ENCODE measurements at regions not wholly inside any gene's neighbourhood (a gene's known extent, or its start where the extent isn't known, plus 50 kb on each side); places are given as distances from the start of the nearest gene placed in this dataset.

DNA sequence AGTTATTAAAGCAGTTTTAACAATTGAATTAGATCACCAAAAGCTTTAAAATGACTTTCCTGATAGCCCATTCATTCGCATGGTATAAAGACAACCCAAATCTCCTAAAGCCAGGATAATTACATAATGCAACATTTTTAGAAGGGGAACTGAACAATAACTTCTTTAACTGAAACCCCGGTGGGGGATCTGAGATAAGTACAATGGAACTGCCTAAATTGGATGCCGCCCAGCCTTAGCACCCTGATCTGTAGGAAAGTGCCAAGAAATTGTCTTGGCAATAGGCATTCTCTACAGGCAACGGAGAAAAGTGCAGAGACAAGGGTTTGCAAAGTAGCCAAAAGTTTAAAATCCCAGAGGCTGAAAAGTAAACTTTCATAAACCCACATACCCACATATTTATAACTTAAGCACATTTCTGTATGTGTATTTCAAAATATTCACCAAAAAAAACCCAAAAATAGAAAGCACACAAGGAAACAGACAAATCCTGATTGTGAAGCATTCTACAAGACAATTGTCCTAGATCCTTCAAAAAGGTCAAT, 98.8 kb upstream of the BEND6 start:
- DNase-seq (ENCODE audit: insufficient read length, low spot score, missing footprints): no peak
- no peak overlapping the region for H3K27ac ChIP-seq (ENCODE audit: low read depth, low read length)
- no peaks in the 10 kb centered on the region for H3K27me3 ChIP-seq (ENCODE audit: insufficient read depth, low read length)
- no peaks in the 10 kb centered on the region for H4K20me1 ChIP-seq (ENCODE audit: insufficient read depth, low read length)
- H3K4me1 ChIP-seq (ENCODE audit: insufficient read depth, low read length): peaks cover 28% of the 10 kb centered on the region
- H3K36me3 ChIP-seq (ENCODE audit: insufficient read depth, low read length): no peaks in the 10 kb centered on the region
- no peak overlapping the region for H2AFZ ChIP-seq (ENCODE audit: low read length)
- H3K4me2 ChIP-seq (ENCODE audit: insufficient read depth, low read length): peak overlapping the region; percentile 14
- peaks cover 47% of the 10 kb centered on the region for H3K79me2 ChIP-seq (ENCODE audit: insufficient read depth, low read length)
- H3K9me3 ChIP-seq (ENCODE audit: low read depth, low read length): no peaks in the 10 kb centered on the region
- TF ChIP-seq, protein P1, sequence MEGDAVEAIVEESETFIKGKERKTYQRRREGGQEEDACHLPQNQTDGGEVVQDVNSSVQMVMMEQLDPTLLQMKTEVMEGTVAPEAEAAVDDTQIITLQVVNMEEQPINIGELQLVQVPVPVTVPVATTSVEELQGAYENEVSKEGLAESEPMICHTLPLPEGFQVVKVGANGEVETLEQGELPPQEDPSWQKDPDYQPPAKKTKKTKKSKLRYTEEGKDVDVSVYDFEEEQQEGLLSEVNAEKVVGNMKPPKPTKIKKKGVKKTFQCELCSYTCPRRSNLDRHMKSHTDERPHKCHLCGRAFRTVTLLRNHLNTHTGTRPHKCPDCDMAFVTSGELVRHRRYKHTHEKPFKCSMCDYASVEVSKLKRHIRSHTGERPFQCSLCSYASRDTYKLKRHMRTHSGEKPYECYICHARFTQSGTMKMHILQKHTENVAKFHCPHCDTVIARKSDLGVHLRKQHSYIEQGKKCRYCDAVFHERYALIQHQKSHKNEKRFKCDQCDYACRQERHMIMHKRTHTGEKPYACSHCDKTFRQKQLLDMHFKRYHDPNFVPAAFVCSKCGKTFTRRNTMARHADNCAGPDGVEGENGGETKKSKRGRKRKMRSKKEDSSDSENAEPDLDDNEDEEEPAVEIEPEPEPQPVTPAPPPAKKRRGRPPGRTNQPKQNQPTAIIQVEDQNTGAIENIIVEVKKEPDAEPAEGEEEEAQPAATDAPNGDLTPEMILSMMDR (IDR thresholded peaks at IDR 0.05; ENCODE audit: extremely low read depth, low read depth, low read length): no peak
- no peak overlapping the region for H3K4me3 ChIP-seq (ENCODE audit: insufficient read depth, low read length)

DNA sequence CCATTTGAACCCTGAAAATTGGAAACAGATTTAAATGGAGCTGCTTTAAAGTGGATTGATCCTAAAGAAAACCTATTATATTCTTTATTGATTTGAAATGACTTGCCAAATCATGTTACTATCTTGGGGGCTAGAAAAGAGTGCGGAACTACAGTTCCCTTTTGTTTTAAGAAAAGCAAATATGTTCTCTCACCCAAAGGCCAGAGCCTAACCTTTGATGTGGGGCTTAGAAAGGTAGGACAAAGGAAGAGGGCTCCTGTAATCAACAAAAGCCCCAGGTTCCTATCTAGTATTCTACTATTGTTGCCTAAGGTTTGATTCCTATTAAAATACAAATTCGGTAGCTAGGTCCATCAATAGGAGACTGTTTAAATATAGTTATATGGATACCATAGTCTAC, 100.8 kb upstream of the BEND6 start:
- Histone ChIP-seq H3K27me3 (ENCODE audit: insufficient read depth, low read length) (no peaks in the 10 kb centered on the region), H3K4me3 (ENCODE audit: insufficient read depth, low read length) (no peak overlapping the region), H4K20me1 (ENCODE audit: insufficient read depth, low read length) (no peaks in the 10 kb centered on the region), H3K9me3 (ENCODE audit: low read depth, low read length) (no peaks in the 10 kb centered on the region), H3K79me2 (ENCODE audit: insufficient read depth, low read length) (peaks cover 62% of the 10 kb centered on the region), H3K4me1 (ENCODE audit: insufficient read depth, low read length) (peaks cover 40% of the 10 kb centered on the region), H2AFZ (ENCODE audit: low read length) (no peak overlapping the region), H3K4me2 (ENCODE audit: insufficient read depth, low read length) (no peak overlapping the region), H3K36me3 (ENCODE audit: insufficient read depth, low read length) (no peaks in the 10 kb centered on the region), H3K27ac (ENCODE audit: low read depth, low read length) (no peak overlapping the region)
- DNase-seq (ENCODE audit: insufficient read length, low spot score, missing footprints): no peak
- TF ChIP-seq, protein P1 (IDR thresholded peaks at IDR 0.05; ENCODE audit: extremely low read depth, low read depth, low read length): no peak

- peaks cover 59% of the 10 kb centered on the region for H3K79me2 ChIP-seq (ENCODE audit: insufficient read depth, low read length)
- TF ChIP-seq, protein P1 (IDR thresholded peaks at IDR 0.05; ENCODE audit: extremely low read depth, low read depth, low read length): no peak
- H4K20me1 ChIP-seq (ENCODE audit: insufficient read depth, low read length): no peaks in the 10 kb centered on the region
- H3K9me3 ChIP-seq (ENCODE audit: low read depth, low read length): no peaks in the 10 kb centered on the region
- H3K27ac ChIP-seq (ENCODE audit: low read depth, low read length): peak overlapping the region; percentile 10
- no peak for DNase-seq (ENCODE audit: insufficient read length, low spot score, missing footprints)
- no peaks in the 10 kb centered on the region for H3K27me3 ChIP-seq (ENCODE audit: insufficient read depth, low read length)
- H3K4me2 ChIP-seq (ENCODE audit: insufficient read depth, low read length): no peak overlapping the region
- H3K36me3 ChIP-seq (ENCODE audit: insufficient read depth, low read length): no peaks in the 10 kb centered on the region
- no peak overlapping the region for H3K4me3 ChIP-seq (ENCODE audit: insufficient read depth, low read length)
- peaks cover 40% of the 10 kb centered on the region for H3K4me1 ChIP-seq (ENCODE audit: insufficient read depth, low read length)
- no peak overlapping the region for H2AFZ ChIP-seq (ENCODE audit: low read length)
Measured at GRCh38 chr6:56853541-56853940, 101.4 kb upstream of the BEND6 start.

DNA sequence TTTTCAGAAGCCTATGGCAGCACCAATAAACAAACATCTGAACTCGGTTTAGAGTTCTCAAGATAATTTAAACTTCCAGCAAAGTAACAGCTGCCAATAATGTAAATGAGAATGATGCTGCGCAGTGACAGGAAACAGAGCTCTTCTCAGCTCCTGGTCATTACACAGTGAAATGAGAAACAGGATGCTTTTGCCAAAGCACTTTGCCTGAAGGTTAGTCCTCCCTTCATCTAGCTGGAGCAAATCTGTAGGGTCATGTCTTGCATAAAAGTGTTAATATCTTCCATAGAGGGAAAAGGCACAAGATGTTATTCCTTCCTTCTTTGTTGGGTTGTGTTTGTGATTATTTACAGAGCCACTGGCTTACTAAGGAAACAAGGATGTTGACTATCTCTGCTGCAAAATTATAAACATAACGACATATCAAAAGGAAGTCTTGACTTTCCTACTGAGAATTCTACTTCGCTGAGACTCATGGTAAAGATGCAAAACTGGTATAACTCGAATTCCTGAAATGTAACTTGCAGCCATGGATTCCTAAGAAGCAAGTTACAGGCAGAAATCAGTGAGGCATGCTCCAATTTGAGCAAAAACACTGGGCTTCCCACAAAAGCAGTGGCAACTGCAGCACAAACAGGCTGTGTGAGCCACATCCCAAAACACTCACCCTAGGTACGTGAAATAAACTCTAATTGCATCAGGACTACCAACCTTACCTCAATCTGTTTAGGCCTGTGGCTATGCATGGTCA, 102.5 kb upstream of the BEND6 start:
- TF ChIP-seq, protein P1 (IDR thresholded peaks at IDR 0.05; ENCODE audit: extremely low read depth, low read depth, low read length): no peak
- no peaks in the 10 kb centered on the region for H3K9me3 ChIP-seq (ENCODE audit: low read depth, low read length)
- peak overlapping the region; percentile 90 for H3K27ac ChIP-seq (ENCODE audit: low read depth, low read length)
- peak overlapping the region; percentile 91 for H3K4me2 ChIP-seq (ENCODE audit: insufficient read depth, low read length)
- peaks cover 63% of the 10 kb centered on the region for H3K79me2 ChIP-seq (ENCODE audit: insufficient read depth, low read length)
- H2AFZ ChIP-seq (ENCODE audit: low read length): peak overlapping the region; percentile 52
- H3K4me1 ChIP-seq (ENCODE audit: insufficient read depth, low read length): peaks cover 40% of the 10 kb centered on the region
- no peak for DNase-seq (ENCODE audit: insufficient read length, low spot score, missing footprints)
- H3K4me3 ChIP-seq (ENCODE audit: insufficient read depth, low read length): peak overlapping the region; percentile 80
- no peaks in the 10 kb centered on the region for H4K20me1 ChIP-seq (ENCODE audit: insufficient read depth, low read length)
- no peaks in the 10 kb centered on the region for H3K36me3 ChIP-seq (ENCODE audit: insufficient read depth, low read length)
- no peaks in the 10 kb centered on the region for H3K27me3 ChIP-seq (ENCODE audit: insufficient read depth, low read length)

Measured in osteoblast (primary cell).